ENCODE measurements at regions not wholly inside any gene's neighbourhood (a gene's known extent, or its start where the extent isn't known, plus 50 kb on each side); places are given as distances from the start of the nearest gene placed in this dataset.
A peak's percentile ranks its signal among the peaks of the same experiment; 100 is the strongest.

DNA sequence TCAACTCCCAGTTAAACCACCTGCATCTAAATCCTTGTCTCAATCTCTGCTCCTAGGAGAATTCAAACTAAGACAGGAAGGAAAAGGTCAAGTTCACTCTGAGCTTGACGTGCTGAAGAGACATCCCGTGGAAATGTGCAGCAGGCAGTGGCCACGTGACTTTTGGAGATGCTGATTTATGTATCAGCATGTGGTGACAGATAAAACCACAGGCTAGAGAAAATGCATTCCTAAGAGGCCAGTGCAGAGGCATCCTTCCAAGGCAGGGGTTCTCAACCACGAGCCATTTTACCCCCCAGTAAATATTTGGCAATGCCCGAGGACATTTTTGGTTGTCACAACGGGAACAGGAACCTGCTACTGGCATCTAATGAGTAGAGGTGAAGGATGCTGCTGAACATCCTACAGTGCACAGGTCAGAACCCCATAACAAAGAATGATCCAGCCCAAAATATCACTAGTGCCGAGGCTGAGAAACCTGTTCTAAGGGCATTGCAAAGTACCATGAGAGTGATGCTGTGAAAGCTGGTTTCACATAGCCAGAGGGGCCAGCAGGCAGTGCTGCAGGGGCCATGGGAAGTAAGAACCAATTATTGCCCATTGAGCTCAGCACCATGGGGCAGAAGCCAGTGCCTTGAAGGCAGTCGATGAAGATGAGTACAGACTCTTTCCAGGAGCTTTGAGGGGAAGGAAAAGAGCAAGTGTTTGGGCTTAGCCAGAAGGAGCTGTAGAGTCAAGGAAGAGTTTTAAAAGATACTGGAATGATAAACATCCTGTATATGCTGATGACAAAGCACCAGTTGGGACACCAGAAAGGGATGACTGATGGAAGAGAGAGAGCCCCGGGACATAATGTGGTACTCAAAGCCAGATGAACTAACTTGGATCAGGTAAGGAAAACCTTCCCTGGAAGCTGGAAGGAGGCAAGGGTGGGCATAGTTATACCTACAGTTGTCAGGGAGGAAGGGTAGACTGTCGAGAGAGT is 174.6 kb downstream of the HAUS1 start:
- Histone ChIP-seq H3K9me2 (replicated peaks; ENCODE audit: insufficient read depth) (no peaks in the 10 kb centered on the region), H3K79me2 (no peaks in the 10 kb centered on the region), H3K4me2 (no peak overlapping the region), H4K20me1 (ENCODE audit: insufficient read depth, poor library complexity, severe bottlenecking) (no peaks in the 10 kb centered on the region), H3K27ac (no peak overlapping the region), H2AFZ (no peak overlapping the region), H3K4me1 (ENCODE audit: insufficient read depth) (no peaks in the 10 kb centered on the region), H3K27me3 (no peaks in the 10 kb centered on the region), H3K9me3 (ENCODE audit: low read depth) (no peaks in the 10 kb centered on the region), H3K4me3 (no peak overlapping the region), H3K36me3 (replicated peaks; ENCODE audit: insufficient read depth, low read depth) (no peaks in the 10 kb centered on the region)
- TF ChIP-seq EZH2 (IDR thresholded peaks at IDR 0.05; ENCODE audit: borderline replicate concordance) (no peak), EZH2phosphoT487 (IDR thresholded peaks at IDR 0.05; ENCODE audit: low read depth, severe bottlenecking, unreplicated experiment) (no peak)
- TF ChIP-seq, protein P1, sequence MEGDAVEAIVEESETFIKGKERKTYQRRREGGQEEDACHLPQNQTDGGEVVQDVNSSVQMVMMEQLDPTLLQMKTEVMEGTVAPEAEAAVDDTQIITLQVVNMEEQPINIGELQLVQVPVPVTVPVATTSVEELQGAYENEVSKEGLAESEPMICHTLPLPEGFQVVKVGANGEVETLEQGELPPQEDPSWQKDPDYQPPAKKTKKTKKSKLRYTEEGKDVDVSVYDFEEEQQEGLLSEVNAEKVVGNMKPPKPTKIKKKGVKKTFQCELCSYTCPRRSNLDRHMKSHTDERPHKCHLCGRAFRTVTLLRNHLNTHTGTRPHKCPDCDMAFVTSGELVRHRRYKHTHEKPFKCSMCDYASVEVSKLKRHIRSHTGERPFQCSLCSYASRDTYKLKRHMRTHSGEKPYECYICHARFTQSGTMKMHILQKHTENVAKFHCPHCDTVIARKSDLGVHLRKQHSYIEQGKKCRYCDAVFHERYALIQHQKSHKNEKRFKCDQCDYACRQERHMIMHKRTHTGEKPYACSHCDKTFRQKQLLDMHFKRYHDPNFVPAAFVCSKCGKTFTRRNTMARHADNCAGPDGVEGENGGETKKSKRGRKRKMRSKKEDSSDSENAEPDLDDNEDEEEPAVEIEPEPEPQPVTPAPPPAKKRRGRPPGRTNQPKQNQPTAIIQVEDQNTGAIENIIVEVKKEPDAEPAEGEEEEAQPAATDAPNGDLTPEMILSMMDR (IDR thresholded peaks at IDR 0.05; ENCODE audit: poor library complexity), result no peak
- WGBS (ENCODE audit: low lambda C conversion rate, missing lambda C conversion rate), result 56% methylated on average over 10 of the region's 10 CpGs
- no peak for DNase-seq (ENCODE audit: low spot score)

DNA sequence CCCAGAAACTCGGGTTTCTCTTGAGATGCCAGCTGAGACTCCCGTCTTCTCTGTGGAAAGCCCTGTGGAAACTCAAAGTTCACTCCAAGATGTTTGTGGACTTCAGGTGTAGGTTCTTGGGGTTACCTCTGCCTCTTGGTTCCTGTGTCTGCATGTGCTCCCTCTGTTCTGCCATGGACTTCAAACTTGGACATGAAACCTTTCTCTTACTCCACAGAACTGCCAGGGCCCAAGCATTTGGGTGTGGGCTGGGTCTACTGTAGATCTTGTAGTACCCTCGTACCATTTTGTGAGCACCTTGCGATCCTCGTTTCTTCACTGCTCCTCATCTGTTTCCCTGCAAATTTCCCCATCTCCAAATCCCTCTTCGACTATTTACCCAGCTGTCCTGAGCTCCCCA is 175.5 kb downstream of the HAUS1 start:
- WGBS (ENCODE audit: low lambda C conversion rate, missing lambda C conversion rate), result 80% methylated on average over 6 of the region's 6 CpGs
- H3K4me1 ChIP-seq (ENCODE audit: insufficient read depth), result no peaks in the 10 kb centered on the region
- no peak overlapping the region for H3K4me3 ChIP-seq
- H3K9me3 ChIP-seq (ENCODE audit: low read depth), result no peaks in the 10 kb centered on the region
- H3K9me2 ChIP-seq (replicated peaks; ENCODE audit: insufficient read depth), result no peaks in the 10 kb centered on the region
- no peaks in the 10 kb centered on the region for H3K36me3 ChIP-seq (replicated peaks; ENCODE audit: insufficient read depth, low read depth)
- no peak overlapping the region for H3K27ac ChIP-seq
- TF ChIP-seq EZH2phosphoT487 (IDR thresholded peaks at IDR 0.05; ENCODE audit: low read depth, severe bottlenecking, unreplicated experiment) (no peak), EZH2 (IDR thresholded peaks at IDR 0.05; ENCODE audit: borderline replicate concordance) (no peak)
- TF ChIP-seq, protein P1 (IDR thresholded peaks at IDR 0.05; ENCODE audit: poor library complexity), result no peak
- H3K79me2 ChIP-seq, result no peaks in the 10 kb centered on the region
- H2AFZ ChIP-seq, result no peak overlapping the region
- no peaks in the 10 kb centered on the region for H3K27me3 ChIP-seq
- DNase-seq (ENCODE audit: low spot score), result no peak
- H3K4me2 ChIP-seq, result no peak overlapping the region
- no peaks in the 10 kb centered on the region for H4K20me1 ChIP-seq (ENCODE audit: insufficient read depth, poor library complexity, severe bottlenecking)

DNA sequence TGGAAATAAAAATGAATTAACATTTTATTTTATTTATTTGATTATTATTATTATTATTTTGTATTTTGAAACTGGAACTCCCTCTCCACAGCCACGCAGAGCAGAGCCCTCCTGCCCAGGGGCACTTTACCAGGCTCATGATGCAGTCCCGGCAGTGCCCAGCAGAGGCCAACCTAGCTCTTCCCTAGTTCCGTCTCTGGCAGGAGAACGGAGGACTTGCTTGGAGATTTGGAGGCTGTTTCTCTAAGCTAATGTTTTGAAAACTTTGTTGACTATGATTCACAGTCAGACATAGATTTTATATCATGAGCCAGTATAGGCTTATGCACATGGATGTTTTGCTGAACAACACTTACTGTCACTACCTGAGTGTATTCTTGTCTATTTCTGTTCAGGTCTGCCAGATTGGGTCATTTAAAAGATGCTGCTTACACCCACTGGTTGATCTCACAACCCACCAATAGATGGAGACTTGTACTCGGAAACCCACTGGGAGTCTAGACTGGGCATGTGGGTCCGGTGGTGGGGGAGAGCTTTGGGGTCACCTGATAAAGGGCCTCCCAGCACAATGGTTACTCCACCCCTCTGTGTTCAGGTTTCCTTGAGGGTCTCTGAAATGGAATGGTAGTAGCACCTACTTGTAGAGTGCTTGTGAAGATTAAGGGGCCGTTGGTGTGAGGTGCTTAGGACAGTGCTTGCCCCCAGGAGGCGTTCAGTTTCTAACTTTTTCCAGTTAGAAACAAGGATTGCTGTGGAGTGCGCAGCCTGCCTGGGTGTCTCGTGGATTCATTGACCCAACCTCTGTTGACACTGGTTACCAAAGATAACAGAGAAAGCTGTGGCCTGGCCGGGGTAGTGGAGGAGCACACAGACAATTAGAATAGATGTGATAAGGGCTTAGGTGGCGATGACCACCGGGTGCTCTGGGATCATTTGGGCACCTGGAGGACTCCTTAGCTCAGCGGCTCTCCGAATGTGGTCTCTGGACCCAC is 177.3 kb downstream of the HAUS1 start:
- TF ChIP-seq, protein P1 (IDR thresholded peaks at IDR 0.05; ENCODE audit: poor library complexity), result peak; percentile 90
- no peak for TF ChIP-seq EZH2 (IDR thresholded peaks at IDR 0.05; ENCODE audit: borderline replicate concordance)
- no peak for TF ChIP-seq EZH2phosphoT487 (IDR thresholded peaks at IDR 0.05; ENCODE audit: low read depth, severe bottlenecking, unreplicated experiment)
- Histone ChIP-seq H3K27me3 (no peaks in the 10 kb centered on the region), H3K4me1 (ENCODE audit: insufficient read depth) (no peaks in the 10 kb centered on the region), H4K20me1 (ENCODE audit: insufficient read depth, poor library complexity, severe bottlenecking) (no peaks in the 10 kb centered on the region), H3K4me2 (no peak overlapping the region), H3K4me3 (no peak overlapping the region), H2AFZ (no peak overlapping the region), H3K27ac (no peak overlapping the region), H3K9me3 (ENCODE audit: low read depth) (no peaks in the 10 kb centered on the region), H3K36me3 (replicated peaks; ENCODE audit: insufficient read depth, low read depth) (no peaks in the 10 kb centered on the region), H3K9me2 (replicated peaks; ENCODE audit: insufficient read depth) (no peaks in the 10 kb centered on the region), H3K79me2 (no peaks in the 10 kb centered on the region)
- peak; percentile 86 for DNase-seq (ENCODE audit: low spot score)
- WGBS (ENCODE audit: low lambda C conversion rate, missing lambda C conversion rate), result 46% methylated on average over 15 of the region's 15 CpGs

Data from hepatocyte (in vitro differentiated cells).